NOMO-1 treated with dmso at 0.1 percent for 144 hours (cell line): ENCODE measurements at regions not wholly inside any gene's neighbourhood (a gene's known extent, or its start where the extent isn't known, plus 50 kb on each side); places are given as distances from the start of the nearest gene placed in this dataset.

Experiments used
- DNase-seq: peaks from one replicate; lab custom pipeline; 2025; ENCODE audit not compliant: unreplicated experiment; lab: John Stamatoyannopoulos, UW

GRCh38 chr2:221102896-221103688 is 469.0 kb downstream of the EPHA4 start:
- DNase-seq = no peak

- DNase-seq = no peak
Observed at GRCh38 chr2:221103930-221104329, 468.2 kb downstream of the EPHA4 start.

- no peak for DNase-seq
Observed at GRCh38 chr2:221104361-221104811, 467.7 kb downstream of the EPHA4 start.

- no peak for DNase-seq
Observed at GRCh38 chr2:221106241-221106640, 465.9 kb downstream of the EPHA4 start.

- DNase-seq = no peak
Observed at GRCh38 chr2:221107424-221107823, 464.7 kb downstream of the EPHA4 start.

GRCh38 chr2:221109552-221109951 is 462.6 kb downstream of the EPHA4 start:
- no peak for DNase-seq

GRCh38 chr2:221111739-221112138 is 460.4 kb downstream of the EPHA4 start:
- no peak for DNase-seq

- no peak for DNase-seq
Observed at GRCh38 chr2:221112744-221113143, 459.4 kb downstream of the EPHA4 start.

- no peak for DNase-seq
Observed at GRCh38 chr2:221115944-221116343, 456.2 kb downstream of the EPHA4 start.

GRCh38 chr2:221120643-221121042 is 451.5 kb downstream of the EPHA4 start:
- DNase-seq = no peak

- DNase-seq = no peak
Observed at GRCh38 chr2:221123396-221123795, 448.7 kb downstream of the EPHA4 start.

- DNase-seq = no peak
Observed at GRCh38 chr2:221124532-221125240, 447.4 kb downstream of the EPHA4 start.

- no peak for DNase-seq
Observed at GRCh38 chr2:221125691-221126090, 446.4 kb downstream of the EPHA4 start.

- DNase-seq = no peak
Observed at GRCh38 chr2:221129657-221130056, 442.4 kb downstream of the EPHA4 start.

- DNase-seq = no peak
Observed at GRCh38 chr2:221130431-221130830, 441.7 kb downstream of the EPHA4 start.

- no peak for DNase-seq
Observed at GRCh38 chr2:221133941-221134340, 438.2 kb downstream of the EPHA4 start.

- DNase-seq = no peak
Observed at GRCh38 chr2:221134718-221135117, 437.4 kb downstream of the EPHA4 start.

GRCh38 chr2:221135699-221136098 is 436.4 kb downstream of the EPHA4 start:
- DNase-seq = no peak

- no peak for DNase-seq
Observed at GRCh38 chr2:221137385-221137784, 434.7 kb downstream of the EPHA4 start.

GRCh38 chr2:221142341-221142740 is 429.8 kb downstream of the EPHA4 start:
- DNase-seq = no peak

GRCh38 chr2:221143231-221143630 is 428.9 kb downstream of the EPHA4 start:
- no peak for DNase-seq

GRCh38 chr2:221144909-221145308 is 427.2 kb downstream of the EPHA4 start:
- no peak for DNase-seq
